Transverse colon (tissue), 4 donors: ENCODE measurements at regions not wholly inside any gene's neighbourhood (a gene's known extent, or its start where the extent isn't known, plus 50 kb on each side); places are given as distances from the start of the nearest gene placed in this dataset.

Experiments
- DNase-seq: peaks from one replicate; pipeline ENCODE4 v3.0.0-alpha.2; 2019
- H3K27ac ChIP-seq, 4 donors: fragments of 200-600 bp; sonication (generic); 2 replicates each; pipeline ENCODE4 v1.5.1; 2016 to 2018; ENCODE audit warnings: inconsistent platforms in 4 of 4
- H3K27me3 ChIP-seq: fragments of 200-600 bp; sonication (generic); 2 replicates; pipeline ENCODE4 v1.5.1; 2017; ENCODE audit warnings: inconsistent platforms
- H3K36me3 ChIP-seq, 4 donors: fragments of 200-600 bp; sonication (generic); 2 replicates each; pipeline ENCODE4 v1.5.1; 2017 to 2019; ENCODE audit warnings: inconsistent platforms in 4 of 4
- H3K4me1 ChIP-seq, 4 donors: fragments of 200-600 bp; sonication (generic); 2 replicates each; pipeline ENCODE4 v1.5.1; 2017 to 2020; ENCODE audit warnings: inconsistent platforms in 4 of 4
- H3K4me3 ChIP-seq, 4 donors: fragments of 200-600 bp; sonication (generic); 1 replicate in 1 of 4; 2 replicates in 3 of 4; pipeline versions ENCODE4 v1.5.1 to v1.6.1; 2017 to 2019; ENCODE audit warnings: inconsistent platforms in 4 of 4
- H3K9me3 ChIP-seq, 2 donors: fragments of 200-600 bp; sonication (generic); 2 replicates each; pipeline ENCODE4 v1.5.1; 2017 to 2019; ENCODE audit warnings: inconsistent platforms in 2 of 2
- CTCF ChIP-seq, 5 experiments: fragments of 200-600 bp in 3 of 5; fragments of 450-650 bp in 2 of 5; sonication (generic) in 3 of 5; IDR thresholded peaks; 1 replicate in 2 of 5; 2 replicates in 3 of 5; pipeline ENCODE4 v1.5.1; 2016 to 2017; ENCODE audit warnings: antibody characterized with exemption in 5 of 5, inconsistent platforms in 3 of 5, mild to moderate bottlenecking in 2 of 5, moderate library complexity in 1 of 5
- EP300 ChIP-seq: sonication (generic); formaldehyde crosslinking; IDR thresholded peaks from one replicate; pipeline ENCODE4 v1.6.1; 2017; ENCODE audit warnings: antibody characterized with exemption, low read depth
- POLR2A ChIP-seq: fragments of 450-650 bp; IDR thresholded peaks from one replicate; pipeline ENCODE4 v1.6.1; 2016; ENCODE audit warnings: antibody characterized with exemption, mild to moderate bottlenecking, moderate library complexity
- POLR2AphosphoS5 ChIP-seq, 3 donors: sonication (generic); formaldehyde crosslinking; IDR thresholded peaks; one replicate each; pipeline ENCODE4 v1.6.1; 2016; ENCODE audit warnings: antibody characterized with exemption in 3 of 3
- WGBS, 2 donors: methylation state at CpG; one replicate each; pipeline ENCODE4 v1.1.5; 2018; ENCODE audit warnings: low coverage in 1 of 2; 5-methylcytosine and 5-hydroxymethylcytosine counted together
- in situ Hi-C, 4 donors: fragments of 200-750 bp; cut with MboI; loops; one replicate each; pipeline versions ENCODE4 v1.15.0 to v1.15.1; 2017; ENCODE audit warnings: low sequenced_read_pairs in 3 of 4, low pct_ligation_motif_present in 1 of 4, low pct_unique_long_range_greater_than_20kb in 1 of 4
- intact Hi-C: fragments of 100-400 bp; cut with DNase I; formaldehyde crosslinking; loops from one replicate; pipeline ENCODE4 v1.15.1; 2023; ENCODE audit warnings: low total_unique reads

GRCh38 chr10:70952401-70952800 is 64.0 kb upstream of the PCBD1 start:
- Histone ChIP-seq H3K27me3 (no peaks in the 10 kb centered on the region), H3K9me3 (no peaks in the 10 kb centered on the region), H3K27ac (no peak overlapping the region), H3K4me1 (no peaks in the 10 kb centered on the region), H3K4me3 (no peak overlapping the region), H3K36me3 (no peaks in the 10 kb centered on the region)
- 63% methylated on average over 4 of the region's 4 CpGs; no CpG with 5 or more reads in 1 of the 2 donors for whole genome bisulfite sequencing, 2 donors
- no peak for DNase-seq
- TF ChIP-seq POLR2AphosphoS5 (IDR thresholded peaks at IDR 0.05) (no peak), POLR2A (no peak), EP300 (no peak), CTCF (IDR thresholded peaks at IDR 0.05) (no peak)
- intact Hi-C loops (no loop called here), in situ Hi-C loops (no loop called here)

GRCh38 chr10:70952921-70953320 is 64.6 kb upstream of the PCBD1 start:
- no peaks in the 10 kb centered on the region for H3K36me3 ChIP-seq
- in situ Hi-C loops = no loop called here
- no peaks in the 10 kb centered on the region for H3K4me1 ChIP-seq
- no peak overlapping the region for H3K27ac ChIP-seq
- TF ChIP-seq POLR2A (no peak), EP300 (no peak), CTCF (IDR thresholded peaks at IDR 0.05) (no peak), POLR2AphosphoS5 (IDR thresholded peaks at IDR 0.05) (no peak)
- DNase-seq = no peak
- H3K9me3 ChIP-seq = no peaks in the 10 kb centered on the region
- 85 to 95% methylated on average over 3 to 5 of the region's 5 CpGs for WGBS, 2 donors
- H3K4me3 ChIP-seq = no peak overlapping the region
- H3K27me3 ChIP-seq = no peaks in the 10 kb centered on the region
- intact Hi-C loops = no loop called here

GRCh38 chr10:70954381-70955176 is 66.2 kb upstream of the PCBD1 start:
- WGBS, 2 donors = 76% methylated on average over 13 of the region's 13 CpGs; no CpG with 5 or more reads in 1 of the 2 donors
- no peak for TF ChIP-seq EP300
- TF ChIP-seq POLR2AphosphoS5 (IDR thresholded peaks at IDR 0.05) = no peak
- TF ChIP-seq CTCF (IDR thresholded peaks at IDR 0.05) = no peak
- no peak for TF ChIP-seq POLR2A
- H3K9me3 ChIP-seq = no peaks in the 10 kb centered on the region
- H3K36me3 ChIP-seq = no peaks in the 10 kb centered on the region
- H3K27me3 ChIP-seq = no peaks in the 10 kb centered on the region
- intact Hi-C loops (no loop called here), in situ Hi-C loops (no loop called here)
- no peak overlapping the region for H3K4me3 ChIP-seq
- no peak overlapping the region for H3K27ac ChIP-seq
- H3K4me1 ChIP-seq = no peaks in the 10 kb centered on the region
- DNase-seq = no peak

- Histone ChIP-seq H3K4me1 (no peaks in the 10 kb centered on the region), H3K9me3 (no peaks in the 10 kb centered on the region), H3K36me3 (no peaks in the 10 kb centered on the region), H3K4me3 (no peak overlapping the region), H3K27ac (no peak overlapping the region), H3K27me3 (no peaks in the 10 kb centered on the region)
- intact Hi-C loops = no loop called here
- WGBS, 2 donors = 58 to 67% methylated on average over 3 to 7 of the region's 7 CpGs
- in situ Hi-C loops = no loop called here
- no peak for TF ChIP-seq CTCF (IDR thresholded peaks at IDR 0.05)
- TF ChIP-seq EP300 = no peak
- no peak for TF ChIP-seq POLR2AphosphoS5 (IDR thresholded peaks at IDR 0.05)
- TF ChIP-seq POLR2A = no peak
- no peak for DNase-seq
Measured at GRCh38 chr10:70956029-70956759, 67.8 kb upstream of the PCBD1 start.
